Islet precursor cell (in vitro differentiated cells): ENCODE measurements at regions not wholly inside any gene's neighbourhood (a gene's known extent, or its start where the extent isn't known, plus 50 kb on each side); places are given as distances from the start of the nearest gene placed in this dataset.
A peak's percentile ranks its signal among the peaks of the same experiment; 100 is the strongest.

Experiments used
- DNase-seq: peaks from one replicate; pipeline ENCODE4 v3.0.0-alpha.2; 2018

DNA sequence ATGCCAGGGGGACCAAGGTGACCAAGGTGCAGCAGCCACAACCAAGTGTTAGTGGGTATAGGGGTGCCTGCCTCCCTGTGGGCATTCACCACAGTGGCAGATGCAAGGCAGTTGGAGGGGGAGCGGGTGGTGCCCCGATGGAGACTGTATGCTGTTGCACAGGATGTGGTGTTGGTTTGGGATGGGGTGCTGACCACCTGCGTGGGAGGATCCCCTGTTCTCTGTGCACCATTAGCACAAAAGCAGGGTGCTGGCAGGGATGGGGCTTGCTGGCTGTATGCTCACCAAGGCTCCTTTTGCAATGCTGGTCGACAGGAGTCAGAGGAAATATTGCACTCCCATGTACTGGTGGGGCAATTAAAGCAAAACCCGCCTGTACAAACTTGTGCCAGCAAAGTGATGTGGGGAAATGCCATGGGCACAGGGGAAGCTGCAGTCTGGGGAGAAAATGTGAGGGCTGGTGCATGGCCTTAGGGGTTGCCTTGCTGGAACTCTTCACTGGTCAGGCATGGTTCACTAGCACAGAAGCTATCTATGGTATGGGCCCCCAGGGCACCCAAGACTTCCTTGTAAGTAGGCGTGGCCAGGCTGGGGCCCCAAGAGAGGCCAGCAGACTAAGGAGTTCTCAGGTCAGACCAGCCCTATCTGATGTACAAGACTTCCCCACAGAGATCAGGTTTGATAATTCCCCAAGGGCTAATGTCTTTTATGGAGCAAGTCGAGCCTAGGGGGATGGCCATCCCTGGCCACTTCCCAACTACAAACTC, 51.9 kb upstream of the GNAT3 start:
- DNase-seq: peak; percentile 85

GRCh38 chr7:80565554-80565953, 53.7 kb upstream of the GNAT3 start:
- no peak for DNase-seq

- DNase-seq: no peak
Observed at GRCh38 chr7:80581486-80582260, 56.8 kb upstream of the CD36 start.

DNA sequence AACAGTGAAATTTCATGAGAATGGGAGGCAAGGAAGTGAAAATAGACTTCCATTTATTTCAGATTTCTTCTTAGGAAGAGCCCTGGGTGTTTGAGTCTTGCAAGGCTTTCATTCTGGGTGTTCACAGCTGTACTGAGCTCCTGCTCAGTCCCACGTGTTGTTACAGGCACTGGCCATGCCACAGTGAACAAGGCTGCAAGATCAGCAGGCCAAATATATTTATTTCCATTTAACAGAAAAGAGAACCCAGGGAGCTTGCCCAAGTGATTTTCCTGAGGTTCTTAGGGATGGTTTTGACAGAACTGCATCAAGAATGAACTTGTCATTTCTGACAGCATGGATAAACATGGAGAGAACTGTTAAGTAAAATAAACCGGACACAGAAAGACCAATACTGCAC, 54.5 kb upstream of the CD36 start:
- no peak for DNase-seq

- no peak for DNase-seq
Observed at GRCh38 chr7:80584778-80585177, 53.7 kb upstream of the CD36 start.

DNA sequence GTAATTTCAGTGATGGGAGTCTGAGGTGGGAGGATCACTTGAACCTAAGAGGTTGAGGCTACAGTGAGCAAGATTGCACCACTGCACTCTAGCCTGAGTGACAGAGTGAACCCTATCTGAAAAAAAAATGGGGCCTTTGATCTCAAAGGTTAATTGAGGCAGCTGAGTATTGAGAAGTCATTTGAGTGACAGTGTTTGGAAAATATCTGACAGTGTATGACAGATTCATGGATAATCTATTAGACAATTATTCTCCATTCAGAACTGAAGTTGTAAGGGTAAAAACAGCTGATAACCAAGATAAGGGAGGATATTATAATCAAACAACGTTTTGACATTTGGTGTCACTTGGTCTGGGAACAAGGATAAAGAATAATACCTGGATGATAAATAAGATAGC, 50.9 kb upstream of the CD36 start:
- no peak for DNase-seq

GRCh38 chr7:80588591-80588990, 49.9 kb upstream of the CD36 start:
- no peak for DNase-seq
